Smooth muscle cell (in vitro differentiated cells): ENCODE measurements at regions not wholly inside any gene's neighbourhood (a gene's known extent, or its start where the extent isn't known, plus 50 kb on each side); places are given as distances from the start of the nearest gene placed in this dataset.

Source experiments
- DNase-seq: peaks from one replicate; lab custom pipeline; 2025; ENCODE audit not compliant: unreplicated experiment; lab: John Stamatoyannopoulos, UW
- H2AFZ ChIP-seq: fragments of 200-600 bp; sonication (generic); 2 replicates; pipeline ENCODE4 v1.6.0; 2016; ENCODE audit warnings: antibody characterized with exemption, low read depth, mild to moderate bottlenecking
- H3F3A ChIP-seq: fragments of 200-600 bp; sonication (generic); 2 replicates; pipeline ENCODE4 v1.6.0; 2017; ENCODE audit warnings: antibody characterized with exemption, low read depth
- H3K27ac ChIP-seq: fragments of 200-600 bp; sonication (generic); 2 replicates; pipeline ENCODE4 v1.5.1; 2016; ENCODE audit warnings: low read depth, mild to moderate bottlenecking
- H3K27me3 ChIP-seq: fragments of 200-600 bp; sonication (generic); 2 replicates; pipeline ENCODE4 v1.6.1; 2016; ENCODE audit warnings: low read depth, mild to moderate bottlenecking
- H3K36me3 ChIP-seq: fragments of 200-600 bp; sonication (generic); 2 replicates; pipeline ENCODE4 v1.5.1; 2016; ENCODE audit warnings: low read depth
- H3K4me1 ChIP-seq: fragments of 200-600 bp; sonication (generic); 2 replicates; pipeline ENCODE4 v1.5.1; 2016; ENCODE audit warnings: low read depth
- H3K4me2 ChIP-seq: fragments of 200-600 bp; sonication (generic); 2 replicates; pipeline ENCODE4 v1.6.0; 2016; ENCODE audit warnings: mild to moderate bottlenecking
- H3K4me3 ChIP-seq: fragments of 200-600 bp; sonication (generic); 2 replicates; pipeline ENCODE4 v1.5.1; 2016; ENCODE audit warnings: mild to moderate bottlenecking
- H3K79me2 ChIP-seq: fragments of 200-600 bp; sonication (generic); 2 replicates; pipeline ENCODE4 v1.6.0; 2016; ENCODE audit warnings: low read depth, mild to moderate bottlenecking
- H3K9ac ChIP-seq: fragments of 200-600 bp; sonication (generic); 2 replicates; pipeline ENCODE4 v1.6.0; 2016; ENCODE audit warnings: low read depth
- H3K9me3 ChIP-seq: fragments of 200-600 bp; sonication (generic); replicated peaks from 2 replicates; pipeline ENCODE4 v1.5.1; 2016; ENCODE audit warnings: low read depth
- H4K20me1 ChIP-seq: fragments of 200-600 bp; sonication (generic); 2 replicates; pipeline ENCODE4 v1.6.0; 2016; ENCODE audit warnings: low read depth
- CTCF ChIP-seq: fragments of 200-600 bp; sonication (generic); IDR thresholded peaks from 2 replicates; pipeline ENCODE4 v1.5.1; 2017; ENCODE audit warnings: borderline replicate concordance, mild to moderate bottlenecking, antibody characterized with exemption; ENCODE audit not compliant: insufficient read depth, poor library complexity, severe bottlenecking
- WGBS: methylation state at CpG from one replicate; pipeline ENCODE4 v1.1.7; 2016; ENCODE audit warnings: low lambda C conversion rate; 5-methylcytosine and 5-hydroxymethylcytosine counted together

- no peaks in the 10 kb centered on the region for H3K36me3 ChIP-seq
- H3K27me3 ChIP-seq = peaks cover 85% of the 10 kb centered on the region
- H3K4me3 ChIP-seq = no peak overlapping the region
- no peaks in the 10 kb centered on the region for H3K79me2 ChIP-seq
- H3K9me3 ChIP-seq = no peaks in the 10 kb centered on the region
- no peak overlapping the region for H3K27ac ChIP-seq
- TF ChIP-seq CTCF = no peak
- no peak overlapping the region for H2AFZ ChIP-seq
- H3K4me1 ChIP-seq = peaks cover 20% of the 10 kb centered on the region
- no peak for DNase-seq
- no peaks in the 10 kb centered on the region for H4K20me1 ChIP-seq
- no peak overlapping the region for H3K9ac ChIP-seq
- peaks cover 9% of the 10 kb centered on the region for H3F3A ChIP-seq
- no peak overlapping the region for H3K4me2 ChIP-seq
- 35% methylated on average over 3 of the region's 3 CpGs for WGBS
These were observed 60.3 kb upstream of the LBX1 start for GRCh38 chr10:101289541-101289940.

- WGBS = 73% methylated on average over 10 of the region's 10 CpGs
- DNase-seq = no peak
These were observed 61.2 kb upstream of the LBX1 start for GRCh38 chr10:101290431-101290830.

GRCh38 chr10:101290881-101291280, 61.6 kb upstream of the LBX1 start:
- peak overlapping the region; percentile 97 for H3K4me2 ChIP-seq
- H3K9me3 ChIP-seq = no peaks in the 10 kb centered on the region
- peak overlapping the region; percentile 99 for H2AFZ ChIP-seq
- no peaks in the 10 kb centered on the region for H3K36me3 ChIP-seq
- H3K9ac ChIP-seq = no peak overlapping the region
- H4K20me1 ChIP-seq = no peaks in the 10 kb centered on the region
- 54% methylated on average over 8 of the region's 8 CpGs for WGBS
- no peaks in the 10 kb centered on the region for H3K79me2 ChIP-seq
- no peak overlapping the region for H3K27ac ChIP-seq
- peaks cover 9% of the 10 kb centered on the region for H3F3A ChIP-seq
- H3K4me3 ChIP-seq = peak overlapping the region; percentile 55
- no peak for TF ChIP-seq CTCF
- peaks cover 10% of the 10 kb centered on the region for H3K4me1 ChIP-seq
- peaks cover 72% of the 10 kb centered on the region for H3K27me3 ChIP-seq
- no peak for DNase-seq

More at GRCh38 chr10:101290431-101290830, 61.2 kb upstream of the LBX1 start:
- Histone ChIP-seq H3K4me1 (peaks cover 11% of the 10 kb centered on the region), H3K4me2 (no peak overlapping the region), H2AFZ (no peak overlapping the region), H3K9ac (no peak overlapping the region), H3K4me3 (no peak overlapping the region), H3K79me2 (no peaks in the 10 kb centered on the region), H3K36me3 (no peaks in the 10 kb centered on the region), H3K27me3 (peaks cover 77% of the 10 kb centered on the region), H3K27ac (no peak overlapping the region), H3K9me3 (no peaks in the 10 kb centered on the region), H3F3A (peaks cover 9% of the 10 kb centered on the region), H4K20me1 (no peaks in the 10 kb centered on the region)
- no peak for TF ChIP-seq CTCF
